SH-SY5Y (cell line): ENCODE measurements at regions not wholly inside any gene's neighbourhood (a gene's known extent, or its start where the extent isn't known, plus 50 kb on each side); places are given as distances from the start of the nearest gene placed in this dataset.

Source experiments
- GATA2 ChIP-seq: IDR thresholded peaks from 2 replicates; pipeline ENCODE4 v1.6.1; 2011; ENCODE audit warnings: mild to moderate bottlenecking, low read depth, low read length
- GATA3 ChIP-seq: IDR thresholded peaks from 2 replicates; pipeline ENCODE4 v1.6.1; 2011; ENCODE audit warnings: low read depth, mild to moderate bottlenecking, low read length, moderate library complexity

GRCh38 chr3:18070944-18071343 lies 328.5 kb upstream of the TBC1D5 start:
- TF ChIP-seq GATA3, result no peak
- TF ChIP-seq GATA2, result no peak

- TF ChIP-seq GATA3 (no peak), GATA2 (no peak)
Observed at GRCh38 chr3:18070231-18070630, 327.8 kb upstream of the TBC1D5 start.

- TF ChIP-seq GATA2 (no peak), GATA3 (no peak)
Observed at GRCh38 chr3:18069568-18069967, 327.1 kb upstream of the TBC1D5 start.

GRCh38 chr3:18066899-18067582 lies 324.6 kb upstream of the TBC1D5 start:
- TF ChIP-seq GATA2 (no peak), GATA3 (no peak)

DNA sequence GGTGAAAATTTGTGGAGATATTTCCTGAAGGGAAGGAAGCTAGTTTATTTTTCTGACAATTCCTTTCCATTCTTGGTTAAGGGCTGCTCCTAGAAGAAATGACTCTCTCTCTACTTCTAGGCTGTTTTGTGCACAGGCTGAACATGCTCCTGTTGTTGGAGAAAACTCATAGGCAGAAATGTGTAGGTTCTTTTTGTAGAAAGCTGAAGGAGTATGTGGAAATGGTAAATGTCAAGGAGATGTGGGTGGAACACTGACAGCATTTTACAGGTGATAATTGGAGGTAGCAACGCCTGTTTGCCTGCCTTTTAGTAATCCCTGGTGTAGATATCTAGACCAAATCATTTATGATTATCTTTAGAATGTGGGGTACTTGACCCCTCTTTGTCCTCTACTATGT lies 322.2 kb upstream of the TBC1D5 start:
- TF ChIP-seq GATA2 (no peak), GATA3 (no peak)

GRCh38 chr3:18062657-18063025 lies 320.2 kb upstream of the TBC1D5 start:
- TF ChIP-seq GATA3 (no peak), GATA2 (no peak)

GRCh38 chr3:18061737-18062656 lies 319.6 kb upstream of the TBC1D5 start:
- TF ChIP-seq GATA3 (no peak), GATA2 (no peak)

DNA sequence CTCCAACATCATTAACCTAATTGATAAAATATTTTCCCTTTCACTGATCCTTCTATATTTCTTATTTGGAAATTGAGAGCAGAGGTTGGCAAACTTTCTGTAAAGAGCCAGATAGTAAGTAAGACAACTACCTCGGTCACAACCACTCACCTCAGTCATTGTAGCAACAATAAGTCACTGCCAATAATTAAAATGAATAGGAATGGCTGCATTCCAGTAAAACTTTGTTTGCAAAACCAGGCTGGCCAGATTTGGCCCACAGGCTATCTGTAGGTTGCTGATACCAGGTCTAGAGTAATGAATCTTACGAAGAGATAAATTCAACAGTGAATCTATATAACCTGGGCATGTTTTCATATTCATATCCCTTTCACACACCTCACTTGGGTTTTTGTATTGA lies 316.2 kb upstream of the TBC1D5 start:
- no peak; the same call in 1 of the 2 replicates for TF ChIP-seq GATA2
- TF ChIP-seq GATA3, result no peak

GRCh38 chr3:18057471-18058091 lies 315.1 kb upstream of the TBC1D5 start:
- TF ChIP-seq GATA3 (no peak), GATA2 (no peak)

DNA sequence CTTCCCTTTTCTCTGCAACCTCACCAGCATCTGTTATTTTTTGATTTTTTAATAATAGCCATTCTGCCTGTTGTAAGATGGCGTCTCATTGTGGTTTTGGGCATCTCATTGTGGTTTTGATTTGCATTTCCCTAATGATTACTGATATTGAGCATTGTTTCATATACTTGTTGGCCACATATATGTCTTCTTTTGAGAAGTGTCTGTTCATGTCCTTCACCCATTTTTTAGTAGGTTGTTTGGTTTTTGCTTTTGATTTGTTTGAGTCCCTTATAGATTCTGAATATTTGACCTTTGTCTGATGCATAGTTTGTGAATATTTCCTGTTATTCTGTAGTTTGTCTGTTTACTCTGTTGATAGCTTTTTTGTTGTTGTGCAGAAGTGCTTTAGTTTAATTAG lies 312.2 kb upstream of the TBC1D5 start:
- no peak for TF ChIP-seq GATA3
- TF ChIP-seq GATA2, result no peak

GRCh38 chr3:18051306-18051705 lies 308.9 kb upstream of the TBC1D5 start:
- no peak for TF ChIP-seq GATA3
- no peak for TF ChIP-seq GATA2

- no peak for TF ChIP-seq GATA2
- TF ChIP-seq GATA3, result no peak
Observed at GRCh38 chr3:18049096-18049495, 306.7 kb upstream of the TBC1D5 start.

- TF ChIP-seq GATA2, result no peak
- TF ChIP-seq GATA3, result no peak
Observed at GRCh38 chr3:18047052-18047451, 304.6 kb upstream of the TBC1D5 start.

- TF ChIP-seq GATA2 (no peak), GATA3 (no peak)
Observed at GRCh38 chr3:18046131-18046915, 303.9 kb upstream of the TBC1D5 start.
